Mucosa of descending colon (tissue), 3 donors: ENCODE measurements at regions not wholly inside any gene's neighbourhood (a gene's known extent, or its start where the extent isn't known, plus 50 kb on each side); places are given as distances from the start of the nearest gene placed in this dataset.

Experiments used
- ATAC-seq: fragments of 200-7000 bp; cut with Tn5 transposase; one replicate; pipeline ENCODE4 v1.9.1; 2020; ENCODE audit warnings: mild to moderate bottlenecking, moderate library complexity
- DNase-seq, 3 donors: peaks; one replicate each; pipeline ENCODE4 v3.0.0-alpha.2; 2020
- H3K36me3 ChIP-seq: fragments of 200-600 bp; one replicate; pipeline ENCODE4 v1.8.0; 2021; ENCODE audit warnings: low read depth, mild to moderate bottlenecking
- H3K4me1 ChIP-seq: fragments of 200-600 bp; one replicate; pipeline ENCODE4 v1.8.0; 2021; ENCODE audit warnings: low read depth, mild to moderate bottlenecking
- H3K4me3 ChIP-seq: fragments of 200-600 bp; one replicate; pipeline ENCODE4 v1.8.0; 2021; ENCODE audit warnings: mild to moderate bottlenecking
- H3K9me3 ChIP-seq: fragments of 200-600 bp; one replicate; pipeline ENCODE4 v1.8.0; 2021; ENCODE audit warnings: mild to moderate bottlenecking
- CTCF ChIP-seq: fragments of 200-600 bp; IDR thresholded peaks from one replicate; pipeline ENCODE4 v1.8.0; 2022; ENCODE audit warnings: antibody characterized with exemption, mild to moderate bottlenecking
- intact Hi-C, 2 donors: fragments of 100-400 bp; cut with DNase I in 1 of 2; cut with micrococcal nuclease in 1 of 2; formaldehyde crosslinking; loops; one replicate each; pipeline versions ENCODE4 v1.11.0 to v1.11.1; 2022; cut with DNase I, micrococcal nuclease
- donor health status: DM: no; HTN: no; CAD: no; lungs with moderate emphysema.
- donor health status: DM: no; HTN: no; CAD: no.
- donor health status: DM: no; HTN: yes; CAD: no.

GRCh38 chr7:32410545-32410944 is 79.6 kb downstream of the LSM5 start:
- Histone ChIP-seq H3K9me3 (no peaks in the 10 kb centered on the region), H3K36me3 (no peaks in the 10 kb centered on the region), H3K4me3 (no peak overlapping the region), H3K4me1 (no peaks in the 10 kb centered on the region)
- intact Hi-C loops: no loop called here
- ATAC-seq (no peak), DNase-seq (no peak)
- no peak for TF ChIP-seq CTCF

GRCh38 chr7:32406386-32406785 is 83.8 kb downstream of the LSM5 start:
- Histone ChIP-seq H3K9me3 (no peaks in the 10 kb centered on the region), H3K4me1 (no peaks in the 10 kb centered on the region), H3K4me3 (no peak overlapping the region), H3K36me3 (no peaks in the 10 kb centered on the region)
- TF ChIP-seq CTCF: no peak
- intact Hi-C loops: no loop called here
- DNase-seq: no peak
- ATAC-seq: no peak

- Histone ChIP-seq H3K4me3 (no peak overlapping the region), H3K36me3 (no peaks in the 10 kb centered on the region), H3K9me3 (no peaks in the 10 kb centered on the region), H3K4me1 (no peaks in the 10 kb centered on the region)
- ATAC-seq (no peak), DNase-seq (no peak)
- intact Hi-C loops: no loop called here
- TF ChIP-seq CTCF: no peak
Observed at GRCh38 chr7:32403463-32404229, 86.5 kb downstream of the LSM5 start.

DNA sequence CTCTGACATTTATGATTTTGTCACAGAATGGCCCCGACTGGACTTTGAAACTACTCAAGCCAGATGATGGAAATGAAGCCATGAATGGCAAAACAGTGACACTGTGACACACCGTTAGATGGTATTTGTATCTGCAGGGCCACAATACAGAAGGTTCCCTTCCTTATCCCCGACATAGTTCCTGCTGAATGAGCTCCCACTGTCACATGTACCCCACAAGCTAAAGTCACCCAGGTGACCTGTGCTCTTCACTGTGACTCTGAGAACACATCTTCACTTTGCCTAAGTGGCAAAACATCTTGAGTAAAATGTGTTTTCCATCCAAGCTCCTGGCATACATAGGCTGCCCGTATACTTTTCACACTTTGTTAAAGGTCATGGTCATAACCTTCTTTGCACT is 89.5 kb downstream of the LSM5 start:
- TF ChIP-seq CTCF: no peak
- Histone ChIP-seq H3K4me1 (no peaks in the 10 kb centered on the region), H3K9me3 (no peaks in the 10 kb centered on the region), H3K36me3 (no peaks in the 10 kb centered on the region), H3K4me3 (no peak overlapping the region)
- no peak for DNase-seq
- no peak for ATAC-seq
- intact Hi-C loops: no loop called here

GRCh38 chr7:32399311-32399710 is 90.9 kb downstream of the LSM5 start:
- DNase-seq (no peak), ATAC-seq (no peak)
- no peaks in the 10 kb centered on the region for H3K4me1 ChIP-seq
- intact Hi-C loops: no loop called here
- no peak for TF ChIP-seq CTCF
- no peaks in the 10 kb centered on the region for H3K36me3 ChIP-seq
- no peaks in the 10 kb centered on the region for H3K9me3 ChIP-seq
- no peak overlapping the region for H3K4me3 ChIP-seq

DNA sequence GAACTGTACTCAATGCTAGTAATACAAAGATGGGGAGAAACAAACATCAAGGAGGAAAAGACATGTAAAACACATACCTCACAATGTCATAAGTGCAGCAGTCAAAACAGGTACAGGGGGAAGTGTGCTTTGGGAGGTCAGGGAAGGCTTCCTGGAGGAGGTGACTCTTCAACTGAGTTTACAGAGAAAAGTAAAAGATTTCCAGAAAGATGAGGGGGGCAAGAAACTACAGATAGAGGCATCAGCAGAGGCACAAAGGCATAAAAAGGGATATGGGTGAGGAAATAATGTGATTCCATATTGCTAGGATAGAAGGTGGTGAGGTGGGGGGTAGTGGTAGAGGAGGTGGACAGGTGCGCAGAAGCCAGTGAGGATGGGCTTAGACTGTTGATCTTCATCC is 95.0 kb downstream of the LSM5 start:
- intact Hi-C loops: no loop called here
- no peaks in the 10 kb centered on the region for H3K9me3 ChIP-seq
- TF ChIP-seq CTCF: no peak
- DNase-seq (no peak), ATAC-seq (no peak)
- no peaks in the 10 kb centered on the region for H3K4me1 ChIP-seq
- no peaks in the 10 kb centered on the region for H3K36me3 ChIP-seq
- no peak overlapping the region for H3K4me3 ChIP-seq
